T-helper 1 cell treated with Interleukin-12 subunit alpha and Interleukin-12 subunit beta and Interleukin-4 antibody, amounts not matched to agents 30 μg/mL and 1 μg/mL, for 36 hours (primary cell): ENCODE measurements at regions not wholly inside any gene's neighbourhood (a gene's known extent, or its start where the extent isn't known, plus 50 kb on each side); places are given as distances from the start of the nearest gene placed in this dataset.

Experiments used
- H3K27ac Mint-ChIP-seq: one replicate; pipeline ENCODE4 v1.8.0; 2021; ENCODE audit warnings: mild to moderate bottlenecking, mixed read lengths
- H3K27me3 Mint-ChIP-seq: one replicate; pipeline ENCODE4 v1.8.0; 2021; ENCODE audit warnings: low read depth, mixed read lengths
- H3K36me3 Mint-ChIP-seq: one replicate; pipeline ENCODE4 v1.8.0; 2021; ENCODE audit warnings: low read depth, mixed read lengths
- H3K4me1 Mint-ChIP-seq: one replicate; pipeline ENCODE4 v1.8.0; 2021; ENCODE audit warnings: low read depth, mixed read lengths
- H3K4me3 Mint-ChIP-seq: one replicate; pipeline ENCODE4 v1.8.0; 2021; ENCODE audit warnings: mild to moderate bottlenecking, moderate library complexity, mixed read lengths
- H3K9me3 Mint-ChIP-seq: one replicate; pipeline ENCODE4 v1.8.0; 2021; ENCODE audit warnings: mixed read lengths

DNA sequence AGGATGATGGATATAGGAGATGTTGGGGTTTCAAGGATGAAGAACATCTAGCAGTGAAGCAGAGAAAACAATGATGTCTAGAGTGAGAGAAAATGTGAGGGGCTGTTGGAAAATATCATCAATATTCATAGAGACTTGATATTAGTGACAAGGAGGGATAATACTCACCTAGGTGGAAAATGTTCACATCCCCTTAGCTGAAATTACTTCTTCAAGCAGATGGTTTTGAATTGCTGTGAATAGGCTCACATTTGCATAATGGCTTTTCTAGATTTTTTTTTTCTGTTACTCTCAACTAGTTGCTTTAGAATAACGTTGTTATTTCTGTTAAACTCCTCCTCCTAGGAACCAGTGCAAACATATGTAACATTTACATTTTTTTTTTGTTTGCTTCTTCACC is 61.6 kb upstream of the MAP1B start:
- Mint-ChIP-seq H3K27me3 (peaks cover 8% of the 10 kb centered on the region), H3K27ac (no peak overlapping the region), H3K36me3 (no peaks in the 10 kb centered on the region), H3K9me3 (no peaks in the 10 kb centered on the region), H3K4me3 (no peak overlapping the region), H3K4me1 (no peaks in the 10 kb centered on the region)

DNA sequence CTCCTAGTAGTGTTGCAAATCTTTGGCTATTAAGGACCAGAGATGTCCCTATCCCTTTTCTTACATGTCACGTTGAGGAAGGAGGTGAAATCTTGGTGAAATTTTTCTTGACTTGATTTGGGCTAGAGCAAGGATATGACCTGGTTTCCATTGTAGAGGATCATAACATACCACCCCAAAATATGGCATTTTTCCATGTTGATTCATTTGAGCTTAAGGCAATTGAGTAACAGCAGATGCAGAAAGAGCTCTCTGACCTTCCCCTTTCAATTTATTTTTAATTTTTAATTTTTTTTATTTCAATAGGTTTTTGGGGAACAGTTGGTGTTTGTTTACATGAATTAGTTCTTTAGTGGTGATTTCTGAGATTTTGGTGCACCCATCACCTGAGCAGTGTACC is 61.2 kb upstream of the MAP1B start:
- H3K4me3 Mint-ChIP-seq = no peak overlapping the region
- no peaks in the 10 kb centered on the region for H3K4me1 Mint-ChIP-seq

GRCh38 chr5:72055636-72056035 is 51.6 kb upstream of the MAP1B start:
- Mint-ChIP-seq H3K9me3 (peaks cover 4% of the 10 kb centered on the region), H3K36me3 (no peaks in the 10 kb centered on the region), H3K4me3 (no peak overlapping the region), H3K4me1 (no peaks in the 10 kb centered on the region), H3K27me3 (no peaks in the 10 kb centered on the region), H3K27ac (no peak overlapping the region)

More for the DNA sequence above, 61.2 kb upstream of the MAP1B start:
- Mint-ChIP-seq H3K27me3 (peaks cover 8% of the 10 kb centered on the region), H3K36me3 (no peaks in the 10 kb centered on the region), H3K9me3 (no peaks in the 10 kb centered on the region), H3K27ac (no peak overlapping the region)
